ENCODE measurements at regions not wholly inside any gene's neighbourhood (a gene's known extent, or its start where the extent isn't known, plus 50 kb on each side); places are given as distances from the start of the nearest gene placed in this dataset.

- Histone ChIP-seq H3K4me3 (ENCODE audit: low read length) (no peak overlapping the region), H3K9me3 (ENCODE audit: low read length) (0 out of 2 replicates have a peak, but pooled peaks cover 5% of the 10 kb centered on the region), H3K27me3 (ENCODE audit: low read length) (no peaks in the 10 kb centered on the region), H2AFZ (ENCODE audit: low read length) (no peak overlapping the region), H3K4me2 (ENCODE audit: low read length) (no peak overlapping the region), H3K9me2 (replicated peaks; ENCODE audit: low read length) (no peaks in the 10 kb centered on the region), H3F3A (ENCODE audit: low read length, unreplicated experiment) (no peaks in the 10 kb centered on the region), H4K20me1 (ENCODE audit: low read length) (no peaks in the 10 kb centered on the region), H3K9ac (ENCODE audit: low read length) (no peak overlapping the region), H3K36me3 (ENCODE audit: low read depth, low read length) (no peaks in the 10 kb centered on the region), H3K79me2 (ENCODE audit: low read length) (no peaks in the 10 kb centered on the region), H3K27ac (ENCODE audit: low read length) (no peak overlapping the region), H3K4me1 (ENCODE audit: insufficient read depth, low read length) (no peaks in the 10 kb centered on the region)
- no peak for DNase-seq
- intact Hi-C loops (cut with micrococcal nuclease) = no loop called here
- no peak for ATAC-seq
- BruUV-seq (replicated peaks) = no TSS peak
- TF ChIP-seq CTCF (conservative IDR thresholded peaks at IDR 0.05; ENCODE audit: low read depth, low read length) (no peak), EZH2phosphoT487 (IDR thresholded peaks at IDR 0.05; ENCODE audit: borderline replicate concordance, low read length) (no peak), EZH2 (IDR thresholded peaks at IDR 0.05; ENCODE audit: low read length, unreplicated experiment) (no peak)
- ChIA-PET POLR2A (ENCODE audit: unreplicated experiment) (no interaction called here), CTCF (no interaction called here)
These were observed 960.0 kb downstream of the DNAJB9 start for GRCh38 chr7:109529712-109530111.

GRCh38 chr7:109532262-109532992, 962.8 kb downstream of the DNAJB9 start:
- Histone ChIP-seq H3K9me3 (ENCODE audit: low read length) (0 out of 2 replicates have a peak, but pooled peaks cover 5% of the 10 kb centered on the region), H3K9me2 (replicated peaks; ENCODE audit: low read length) (no peaks in the 10 kb centered on the region), H3F3A (ENCODE audit: low read length, unreplicated experiment) (no peaks in the 10 kb centered on the region), H3K79me2 (ENCODE audit: low read length) (no peaks in the 10 kb centered on the region), H3K9ac (ENCODE audit: low read length) (no peak overlapping the region), H3K27me3 (ENCODE audit: low read length) (no peaks in the 10 kb centered on the region), H3K27ac (ENCODE audit: low read length) (no peak overlapping the region), H4K20me1 (ENCODE audit: low read length) (no peaks in the 10 kb centered on the region), H2AFZ (ENCODE audit: low read length) (no peak overlapping the region), H3K36me3 (ENCODE audit: low read depth, low read length) (no peaks in the 10 kb centered on the region), H3K4me3 (ENCODE audit: low read length) (no peak overlapping the region), H3K4me2 (ENCODE audit: low read length) (no peak overlapping the region), H3K4me1 (ENCODE audit: insufficient read depth, low read length) (no peaks in the 10 kb centered on the region)
- CTCF ChIA-PET = no interaction called here
- BruUV-seq (replicated peaks) = no TSS peak
- no peak for DNase-seq
- ATAC-seq = no peak
- intact Hi-C loops (cut with micrococcal nuclease) = no loop called here
- POLR2A ChIA-PET (ENCODE audit: unreplicated experiment) = no interaction called here
- TF ChIP-seq CTCF (conservative IDR thresholded peaks at IDR 0.05; ENCODE audit: low read depth, low read length) = no peak
- TF ChIP-seq EZH2 (IDR thresholded peaks at IDR 0.05; ENCODE audit: low read length, unreplicated experiment) = no peak
- TF ChIP-seq EZH2phosphoT487 (IDR thresholded peaks at IDR 0.05; ENCODE audit: borderline replicate concordance, low read length) = no peak

GRCh38 chr7:109545686-109546085, 976.0 kb downstream of the DNAJB9 start:
- Histone ChIP-seq H3K36me3 (ENCODE audit: low read depth, low read length) (no peaks in the 10 kb centered on the region), H3K9ac (ENCODE audit: low read length) (no peak overlapping the region), H3K27ac (ENCODE audit: low read length) (no peak overlapping the region), H3K27me3 (ENCODE audit: low read length) (no peaks in the 10 kb centered on the region), H3K79me2 (ENCODE audit: low read length) (no peaks in the 10 kb centered on the region), H3K4me2 (ENCODE audit: low read length) (no peak overlapping the region), H2AFZ (ENCODE audit: low read length) (no peak overlapping the region), H3F3A (ENCODE audit: low read length, unreplicated experiment) (no peaks in the 10 kb centered on the region), H3K9me2 (replicated peaks; ENCODE audit: low read length) (no peaks in the 10 kb centered on the region), H3K4me1 (ENCODE audit: insufficient read depth, low read length) (no peaks in the 10 kb centered on the region), H3K9me3 (ENCODE audit: low read length) (no peaks in the 10 kb centered on the region), H4K20me1 (ENCODE audit: low read length) (no peaks in the 10 kb centered on the region), H3K4me3 (ENCODE audit: low read length) (no peak overlapping the region)
- CTCF ChIA-PET = no interaction called here
- no TSS peak for BruUV-seq (replicated peaks)
- ATAC-seq (no peak), DNase-seq (no peak)
- intact Hi-C loops (cut with micrococcal nuclease) = no loop called here
- TF ChIP-seq CTCF (conservative IDR thresholded peaks at IDR 0.05; ENCODE audit: low read depth, low read length) (no peak), EZH2phosphoT487 (IDR thresholded peaks at IDR 0.05; ENCODE audit: borderline replicate concordance, low read length) (no peak), EZH2 (IDR thresholded peaks at IDR 0.05; ENCODE audit: low read length, unreplicated experiment) (no peak)
- POLR2A ChIA-PET (ENCODE audit: unreplicated experiment) = no interaction called here

All from PC-3 (cell line).